Activated CD4-positive, alpha-beta memory T cell treated with anti-CD3 and anti-CD28 coated beads for 36 hours (primary cell): ENCODE measurements at regions not wholly inside any gene's neighbourhood (a gene's known extent, or its start where the extent isn't known, plus 50 kb on each side); places are given as distances from the start of the nearest gene placed in this dataset.

ENCODE experiments used
- CTCF ChIA-PET: fragments of 350-600 bp; sonication (Branson Sonifier 250); formaldehyde crosslinking; loops from one replicate; lab custom pipeline; 2021; ENCODE audit warnings: antibody characterized with exemption, inconsistent platforms; lab: Charles Lee
- POLR2A ChIA-PET: fragments of 350-600 bp; sonication (Branson Sonifier 250); formaldehyde crosslinking; loops from one replicate; lab custom pipeline; 2021; ENCODE audit warnings: antibody characterized with exemption; lab: Charles Lee
- DNase-seq: peaks from one replicate; pipeline ENCODE4 v3.0.0-alpha.2; 2020
- H3K27ac Mint-ChIP-seq: one replicate; pipeline ENCODE4 v1.8.0; 2021; ENCODE audit warnings: mixed read lengths
- H3K27me3 Mint-ChIP-seq: one replicate; pipeline ENCODE4 v1.8.0; 2021; ENCODE audit warnings: mixed read lengths
- H3K36me3 Mint-ChIP-seq: one replicate; pipeline ENCODE4 v1.8.0; 2021; ENCODE audit warnings: mixed read lengths
- H3K4me1 Mint-ChIP-seq: one replicate; pipeline ENCODE4 v1.8.0; 2021; ENCODE audit warnings: low read depth, mixed read lengths
- H3K4me3 Mint-ChIP-seq: one replicate; pipeline ENCODE4 v1.8.0; 2021; ENCODE audit warnings: mild to moderate bottlenecking, mixed read lengths
- H3K9me3 Mint-ChIP-seq: one replicate; pipeline ENCODE4 v1.8.0; 2021; ENCODE audit warnings: mixed read lengths
- intact Hi-C: fragments of 100-400 bp; cut with micrococcal nuclease; formaldehyde crosslinking; loops from one replicate; pipeline ENCODE4 v1.15.1; 2023

- Mint-ChIP-seq H3K4me1 (peaks cover 10% of the 10 kb centered on the region), H3K36me3 (no peaks in the 10 kb centered on the region), H3K9me3 (no peaks in the 10 kb centered on the region), H3K27me3 (no peaks in the 10 kb centered on the region), H3K4me3 (no peak overlapping the region), H3K27ac (no peak overlapping the region)
- no peak for DNase-seq
- ChIA-PET CTCF (no interaction called here), POLR2A (no interaction called here)
- intact Hi-C loops = no loop called here
Observed at GRCh38 chr16:73163238-73163815, 115.4 kb upstream of the ZFHX3 start.

DNA sequence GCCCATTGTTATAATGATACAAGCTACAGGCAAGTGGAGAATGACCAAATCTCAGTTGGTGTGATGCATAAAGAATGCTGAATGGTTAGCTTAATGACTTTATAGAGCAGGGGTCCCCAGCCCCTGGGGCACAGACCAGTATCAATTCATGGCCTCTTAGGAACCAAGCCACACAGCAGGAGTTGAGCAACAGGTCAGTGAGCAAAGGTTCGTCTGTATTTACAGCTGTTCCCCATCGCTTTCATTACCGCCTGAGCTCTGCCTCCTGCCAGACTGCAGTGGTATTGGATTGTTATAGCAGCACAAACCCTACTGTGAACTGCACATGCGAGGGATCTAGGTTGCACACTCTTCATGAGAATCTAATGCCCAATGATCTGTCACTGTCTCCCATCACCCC lies 114.0 kb upstream of the ZFHX3 start:
- H3K4me3 Mint-ChIP-seq = no peak overlapping the region
- CTCF ChIA-PET = no interaction called here
- intact Hi-C loops = no loop called here
- H3K27me3 Mint-ChIP-seq = no peaks in the 10 kb centered on the region
- POLR2A ChIA-PET = no interaction called here
- no peak overlapping the region for H3K27ac Mint-ChIP-seq
- DNase-seq = no peak
- H3K9me3 Mint-ChIP-seq = no peaks in the 10 kb centered on the region
- H3K4me1 Mint-ChIP-seq = peaks cover 10% of the 10 kb centered on the region
- no peaks in the 10 kb centered on the region for H3K36me3 Mint-ChIP-seq

DNA sequence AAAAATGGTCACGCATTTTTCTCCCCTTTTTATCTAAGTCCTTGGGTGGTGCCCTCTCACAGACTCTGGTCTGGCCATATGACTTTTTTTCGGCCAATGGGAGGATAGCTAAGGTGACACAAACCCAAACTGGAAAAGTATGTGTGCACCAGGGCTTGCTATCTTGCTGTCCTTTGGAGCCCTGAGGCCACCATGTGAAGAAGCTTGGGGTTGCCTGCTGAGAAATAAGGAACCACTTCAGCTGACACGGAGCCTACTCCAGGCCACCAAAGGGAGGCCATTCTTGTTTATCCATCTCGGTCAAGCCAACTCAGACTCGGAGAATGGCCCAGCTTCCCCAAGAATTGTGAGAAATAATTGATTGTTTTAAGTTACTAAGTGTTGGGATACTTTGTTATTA lies 111.4 kb upstream of the ZFHX3 start:
- Mint-ChIP-seq H3K4me3 (no peak overlapping the region), H3K4me1 (no peaks in the 10 kb centered on the region), H3K36me3 (no peaks in the 10 kb centered on the region), H3K9me3 (no peaks in the 10 kb centered on the region), H3K27ac (no peak overlapping the region), H3K27me3 (no peaks in the 10 kb centered on the region)
- no peak for DNase-seq
- intact Hi-C loops = no loop called here
- ChIA-PET POLR2A (no interaction called here), CTCF (no interaction called here)

- intact Hi-C loops = no loop called here
- H3K36me3 Mint-ChIP-seq = no peaks in the 10 kb centered on the region
- H3K9me3 Mint-ChIP-seq = no peaks in the 10 kb centered on the region
- CTCF ChIA-PET = no interaction called here
- no peak overlapping the region for H3K27ac Mint-ChIP-seq
- H3K4me3 Mint-ChIP-seq = no peak overlapping the region
- POLR2A ChIA-PET = no interaction called here
- DNase-seq = no peak
- H3K27me3 Mint-ChIP-seq = no peaks in the 10 kb centered on the region
- no peaks in the 10 kb centered on the region for H3K4me1 Mint-ChIP-seq
Observed at GRCh38 chr16:73157861-73158260, 109.9 kb upstream of the ZFHX3 start.

DNA sequence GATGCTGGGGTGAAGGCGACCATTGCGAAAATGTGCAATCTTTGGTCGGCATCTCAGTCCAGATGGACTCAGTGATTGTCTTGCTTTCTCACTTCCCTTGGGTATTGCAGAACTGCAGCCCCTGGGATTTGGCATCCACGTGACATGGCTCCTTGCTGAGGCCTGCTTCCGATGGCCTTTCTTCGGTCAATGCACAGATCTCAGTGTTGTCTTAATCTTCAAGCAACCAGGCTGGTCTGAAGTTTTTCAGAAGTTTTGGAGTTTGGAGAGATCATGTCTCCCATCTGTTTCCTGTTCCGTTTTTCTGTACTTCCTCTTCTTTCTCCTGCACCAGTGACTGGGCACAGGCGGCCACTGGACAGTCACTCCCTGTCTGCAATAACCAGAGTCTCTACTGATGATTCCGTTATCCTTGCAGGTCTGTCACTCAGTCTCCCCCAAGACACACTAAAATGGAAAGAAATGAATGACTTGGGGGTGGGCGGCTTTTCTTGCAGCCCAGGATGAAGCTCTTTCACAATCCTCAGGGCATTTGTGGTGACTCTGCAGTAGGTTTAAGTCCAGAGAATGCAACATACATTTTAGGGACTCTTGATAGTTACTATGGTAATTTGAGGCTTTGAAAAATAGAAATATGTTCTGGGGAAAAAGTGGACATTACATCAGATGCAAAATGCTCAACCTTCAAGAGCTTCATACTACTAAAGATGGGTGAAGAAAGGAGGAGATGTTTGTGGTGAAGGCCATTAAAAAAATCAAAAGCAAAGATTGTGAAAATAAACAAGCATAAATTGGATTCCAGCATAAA lies 106.3 kb upstream of the ZFHX3 start:
- intact Hi-C loops = no loop called here
- no peaks in the 10 kb centered on the region for H3K27me3 Mint-ChIP-seq
- no peaks in the 10 kb centered on the region for H3K9me3 Mint-ChIP-seq
- POLR2A ChIA-PET = no interaction called here
- H3K27ac Mint-ChIP-seq = no peak overlapping the region
- no peak for DNase-seq
- no peaks in the 10 kb centered on the region for H3K36me3 Mint-ChIP-seq
- CTCF ChIA-PET = no interaction called here
- no peaks in the 10 kb centered on the region for H3K4me1 Mint-ChIP-seq
- no peak overlapping the region for H3K4me3 Mint-ChIP-seq

DNA sequence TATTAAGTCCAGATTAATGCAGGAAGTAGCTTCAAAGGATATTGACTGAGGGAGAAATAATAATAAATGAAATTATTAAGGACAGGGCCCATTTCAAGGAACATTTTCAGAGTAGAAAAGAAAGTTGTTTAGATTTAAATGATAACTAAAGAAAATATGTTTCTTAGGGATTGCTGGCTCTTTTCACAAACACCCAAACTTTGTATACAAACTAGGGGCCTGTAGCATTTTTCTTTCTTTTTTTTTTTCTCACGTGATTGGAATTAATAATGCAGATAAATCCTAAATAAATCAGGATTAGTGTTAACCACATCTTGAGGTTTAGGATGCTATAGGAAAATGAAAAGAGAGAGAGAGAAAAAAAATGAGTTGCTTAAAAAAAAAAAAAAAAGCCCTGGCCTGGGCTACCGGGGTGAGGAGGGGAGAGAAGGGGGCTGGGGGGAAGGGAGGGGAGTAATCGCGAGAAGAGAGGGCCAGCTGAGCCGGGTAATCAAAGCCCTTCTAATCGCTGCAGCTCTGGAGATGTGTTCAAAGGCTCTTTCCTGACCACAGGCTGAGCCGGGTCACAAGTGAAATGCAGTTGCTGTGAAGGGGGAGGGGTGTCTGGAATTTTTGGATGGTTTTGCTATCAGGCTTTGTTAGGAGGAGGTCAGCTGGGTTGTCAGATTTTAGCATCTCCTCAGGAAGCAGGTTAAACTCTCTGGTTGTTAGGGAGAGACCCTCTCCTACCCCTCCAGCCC lies 104.6 kb upstream of the ZFHX3 start:
- H3K27ac Mint-ChIP-seq = no peak overlapping the region
- H3K27me3 Mint-ChIP-seq = no peaks in the 10 kb centered on the region
- no peak for DNase-seq
- POLR2A ChIA-PET = no interaction called here
- no peaks in the 10 kb centered on the region for H3K9me3 Mint-ChIP-seq
- intact Hi-C loops = no loop called here
- CTCF ChIA-PET = no interaction called here
- no peaks in the 10 kb centered on the region for H3K4me1 Mint-ChIP-seq
- no peaks in the 10 kb centered on the region for H3K36me3 Mint-ChIP-seq
- H3K4me3 Mint-ChIP-seq = no peak overlapping the region

GRCh38 chr16:73151941-73152340 lies 104.0 kb upstream of the ZFHX3 start:
- Mint-ChIP-seq H3K9me3 (peaks cover 2% of the 10 kb centered on the region), H3K4me3 (no peak overlapping the region), H3K27ac (no peak overlapping the region), H3K27me3 (no peaks in the 10 kb centered on the region), H3K36me3 (no peaks in the 10 kb centered on the region), H3K4me1 (no peaks in the 10 kb centered on the region)
- no peak for DNase-seq
- ChIA-PET CTCF (no interaction called here), POLR2A (no interaction called here)
- intact Hi-C loops = no loop called here

GRCh38 chr16:73151225-73151624 lies 103.3 kb upstream of the ZFHX3 start:
- Mint-ChIP-seq H3K9me3 (peaks cover 4% of the 10 kb centered on the region), H3K27me3 (no peaks in the 10 kb centered on the region), H3K4me1 (no peaks in the 10 kb centered on the region), H3K36me3 (no peaks in the 10 kb centered on the region), H3K4me3 (no peak overlapping the region), H3K27ac (no peak overlapping the region)
- no peak for DNase-seq
- intact Hi-C loops = no loop called here
- ChIA-PET POLR2A (no interaction called here), CTCF (no interaction called here)

DNA sequence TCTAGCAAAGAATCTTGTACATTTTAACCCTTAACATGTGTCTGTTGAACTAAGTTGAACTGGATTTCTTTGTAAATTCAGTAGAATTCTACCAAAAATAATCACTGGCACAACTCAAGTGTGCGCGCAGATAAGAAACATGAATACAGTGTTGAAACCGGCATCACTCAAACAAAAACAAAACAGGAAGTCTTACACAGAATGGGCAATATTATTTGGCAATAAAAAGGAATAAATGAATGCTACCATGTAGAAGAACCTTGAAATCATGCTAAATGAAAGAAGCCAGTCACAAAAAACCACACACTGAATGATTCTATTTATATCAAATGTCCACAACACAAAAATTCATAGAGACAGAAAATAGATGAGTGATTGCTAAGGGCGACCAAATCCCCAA lies 102.9 kb upstream of the ZFHX3 start:
- intact Hi-C loops = no loop called here
- ChIA-PET CTCF (no interaction called here), POLR2A (no interaction called here)
- Mint-ChIP-seq H3K27ac (no peak overlapping the region), H3K4me1 (no peaks in the 10 kb centered on the region), H3K4me3 (no peak overlapping the region), H3K9me3 (peaks cover 4% of the 10 kb centered on the region), H3K36me3 (no peaks in the 10 kb centered on the region), H3K27me3 (no peaks in the 10 kb centered on the region)
- DNase-seq = no peak

GRCh38 chr16:73149334-73149733 lies 101.4 kb upstream of the ZFHX3 start:
- no peaks in the 10 kb centered on the region for H3K36me3 Mint-ChIP-seq
- no peaks in the 10 kb centered on the region for H3K4me1 Mint-ChIP-seq
- no peaks in the 10 kb centered on the region for H3K27me3 Mint-ChIP-seq
- H3K9me3 Mint-ChIP-seq = peaks cover 4% of the 10 kb centered on the region
- H3K27ac Mint-ChIP-seq = no peak overlapping the region
- intact Hi-C loops = no loop called here
- CTCF ChIA-PET = no interaction called here
- no peak overlapping the region for H3K4me3 Mint-ChIP-seq
- POLR2A ChIA-PET = no interaction called here
- no peak for DNase-seq

DNA sequence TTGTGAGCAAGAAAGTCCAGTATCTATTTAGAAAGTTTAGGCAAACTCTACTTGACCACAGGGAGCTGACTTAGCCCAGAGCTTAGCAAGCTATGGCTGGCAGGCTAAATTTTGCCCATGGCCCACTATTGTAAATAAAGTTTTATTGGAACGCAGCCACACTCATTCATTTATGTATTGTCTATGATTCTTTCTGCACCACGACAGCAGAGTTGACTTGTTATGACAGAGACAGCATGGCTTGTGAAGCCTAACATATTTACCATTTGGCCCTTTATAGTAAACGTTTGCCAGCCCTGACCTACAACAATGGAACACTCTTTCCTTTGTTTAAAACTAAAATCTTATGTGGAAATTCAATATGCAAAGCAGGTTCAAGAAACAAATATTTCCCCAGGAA lies 100.0 kb upstream of the ZFHX3 start:
- no peak overlapping the region for H3K4me3 Mint-ChIP-seq
- no peak for DNase-seq
- H3K27me3 Mint-ChIP-seq = no peaks in the 10 kb centered on the region
- H3K4me1 Mint-ChIP-seq = no peaks in the 10 kb centered on the region
- ChIA-PET CTCF (no interaction called here), POLR2A (interaction anchor here (0.6 kb wide), 1 partner anchor 330 kb away, joined by 3 read pairs; no protein-coding TSS in a partner anchor)
- no peak overlapping the region for H3K27ac Mint-ChIP-seq
- H3K9me3 Mint-ChIP-seq = peaks cover 4% of the 10 kb centered on the region
- intact Hi-C loops = no loop called here
- H3K36me3 Mint-ChIP-seq = no peaks in the 10 kb centered on the region

DNA sequence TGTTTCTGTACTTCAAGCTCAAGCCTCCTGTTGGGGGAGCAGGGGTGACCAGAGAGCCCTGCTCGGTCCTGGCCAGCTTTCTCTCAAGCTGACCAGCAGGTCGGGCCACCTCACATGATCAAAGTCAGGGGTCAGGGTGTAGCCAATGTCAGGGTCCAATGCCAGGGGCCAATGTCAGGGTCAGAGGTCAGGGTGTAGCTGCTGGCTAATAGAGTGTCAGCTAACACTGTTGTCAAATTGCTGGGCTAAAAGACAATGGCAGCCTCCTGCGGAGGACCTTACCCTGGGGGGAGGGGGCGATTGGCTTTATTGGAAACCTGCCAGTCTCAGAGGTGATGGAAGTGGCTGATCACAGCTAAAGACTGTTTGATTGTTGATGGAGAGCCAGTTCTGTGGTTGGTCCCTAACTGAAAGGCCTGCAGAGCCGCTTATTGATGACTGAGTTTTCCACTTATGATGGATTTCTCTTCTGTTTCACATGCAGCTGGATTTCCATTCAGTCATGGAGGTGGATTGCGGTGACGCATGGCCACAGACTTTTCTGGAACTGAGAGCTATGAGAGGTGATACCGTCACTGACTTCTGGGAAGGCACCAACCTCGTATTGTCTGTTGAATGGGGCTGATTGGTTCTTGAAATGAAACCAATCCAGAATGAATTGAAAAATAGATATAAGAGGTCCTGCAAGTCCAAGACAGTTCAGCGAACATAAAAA lies 97.4 kb upstream of the ZFHX3 start:
- Mint-ChIP-seq H3K36me3 (no peaks in the 10 kb centered on the region), H3K27ac (no peak overlapping the region), H3K27me3 (no peaks in the 10 kb centered on the region), H3K9me3 (peaks cover 4% of the 10 kb centered on the region), H3K4me3 (no peak overlapping the region), H3K4me1 (no peaks in the 10 kb centered on the region)
- DNase-seq = no peak
- intact Hi-C loops = no loop called here
- ChIA-PET CTCF (no interaction called here), POLR2A (no interaction called here)
